ENCODE measurements at regions not wholly inside any gene's neighbourhood (a gene's known extent, or its start where the extent isn't known, plus 50 kb on each side); places are given as distances from the start of the nearest gene placed in this dataset.

- Histone ChIP-seq H3K9me2 (ENCODE audit: insufficient read depth) (no peaks in the 10 kb centered on the region), H3K27ac (ENCODE audit: low read depth) (no peak overlapping the region), H3K36me3 (ENCODE audit: insufficient read depth) (no peaks in the 10 kb centered on the region), H3K4me3 (no peak overlapping the region), H3K27me3 (ENCODE audit: insufficient read depth) (no peaks in the 10 kb centered on the region), H2AFZ (no peak overlapping the region; the same call in 1 of the 2 replicates), H3K4me1 (ENCODE audit: insufficient read depth) (peaks cover 11% of the 10 kb centered on the region), H3K4me2 (no peak overlapping the region), H4K20me1 (replicated peaks; ENCODE audit: insufficient read depth) (no peaks in the 10 kb centered on the region), H3K79me2 (replicated peaks; ENCODE audit: insufficient read depth) (no peaks in the 10 kb centered on the region), H3F3A (replicated peaks; ENCODE audit: low read depth) (no peaks in the 10 kb centered on the region)
- Mint-ChIP-seq H3K27ac (no peak overlapping the region), H3K27me3 (ENCODE audit: insufficient read depth, low read depth, poor library complexity) (peaks cover 14% of the 10 kb centered on the region), H3K4me3 (no peak overlapping the region), H3K9me3 (peaks cover 24% of the 10 kb centered on the region), H3K36me3 (ENCODE audit: low read depth) (peaks cover 10% of the 10 kb centered on the region; the same call in 2 of the 3 replicates), H3K4me1 (peaks cover 13% of the 10 kb centered on the region)
- ATAC-seq (no peak), DNase-seq (ENCODE audit: low spot score) (no peak)
- no peak for TF ChIP-seq EZH2 (IDR thresholded peaks at IDR 0.05; ENCODE audit: low read depth, unreplicated experiment)
- no peak for TF ChIP-seq STAT1 (IDR thresholded peaks at IDR 0.05; ENCODE audit: unreplicated experiment)
- TF ChIP-seq REST (IDR thresholded peaks at IDR 0.05; ENCODE audit: unreplicated experiment): no peak
- no peak for TF ChIP-seq CREB1 (CRISPR knock-in tag; IDR thresholded peaks at IDR 0.05; ENCODE audit: low read depth)
- no peak for TF ChIP-seq POLR2AphosphoS5 (IDR thresholded peaks at IDR 0.05; ENCODE audit: low read depth)
- no peak for TF ChIP-seq CTCF (conservative IDR thresholded peaks at IDR 0.05; ENCODE audit: low read depth in 2 of 2)
- no peak for TF ChIP-seq ETS1 (IDR thresholded peaks at IDR 0.05)
Measured at GRCh38 chr2:43018179-43019024, 208.0 kb downstream of the ZFP36L2 start.

Measured in GM23338 (cell line).